ENCODE measurements at regions not wholly inside any gene's neighbourhood (a gene's known extent, or its start where the extent isn't known, plus 50 kb on each side); places are given as distances from the start of the nearest gene placed in this dataset.

DNA sequence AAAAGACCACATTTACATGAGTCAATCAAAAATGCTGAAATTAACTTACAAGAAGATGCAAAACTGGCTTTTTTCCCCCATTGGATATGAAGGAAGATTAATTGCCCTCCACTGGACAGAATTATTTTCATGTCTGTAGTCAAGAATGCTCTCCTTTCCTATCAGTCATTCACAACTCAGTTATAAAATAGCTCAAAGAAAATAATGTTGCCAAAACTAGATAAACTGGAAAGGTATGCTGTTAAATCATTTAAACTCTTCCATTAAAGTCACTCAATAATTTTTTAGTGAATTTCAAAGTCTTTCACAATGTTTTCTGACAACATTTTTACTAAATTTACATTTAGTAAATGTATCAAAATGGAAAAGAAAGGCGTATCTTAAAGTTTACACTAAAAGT lies 384.5 kb downstream of the HGF start (continued):
- TF ChIP-seq, protein P1, sequence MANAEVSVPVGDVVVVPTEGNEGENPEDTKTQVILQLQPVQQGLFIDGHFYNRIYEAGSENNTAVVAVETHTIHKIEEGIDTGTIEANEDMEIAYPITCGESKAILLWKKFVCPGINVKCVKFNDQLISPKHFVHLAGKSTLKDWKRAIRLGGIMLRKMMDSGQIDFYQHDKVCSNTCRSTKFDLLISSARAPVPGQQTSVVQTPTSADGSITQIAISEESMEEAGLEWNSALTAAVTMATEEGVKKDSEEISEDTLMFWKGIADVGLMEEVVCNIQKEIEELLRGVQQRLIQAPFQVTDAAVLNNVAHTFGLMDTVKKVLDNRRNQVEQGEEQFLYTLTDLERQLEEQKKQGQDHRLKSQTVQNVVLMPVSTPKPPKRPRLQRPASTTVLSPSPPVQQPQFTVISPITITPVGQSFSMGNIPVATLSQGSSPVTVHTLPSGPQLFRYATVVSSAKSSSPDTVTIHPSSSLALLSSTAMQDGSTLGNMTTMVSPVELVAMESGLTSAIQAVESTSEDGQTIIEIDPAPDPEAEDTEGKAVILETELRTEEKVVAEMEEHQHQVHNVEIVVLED (CRISPR knock-in tag; IDR thresholded peaks at IDR 0.05; ENCODE audit: borderline replicate concordance): no peak
- no peak for TF ChIP-seq MLLT10 (CRISPR knock-in tag; IDR thresholded peaks at IDR 0.05)
- TF ChIP-seq, protein P2, sequence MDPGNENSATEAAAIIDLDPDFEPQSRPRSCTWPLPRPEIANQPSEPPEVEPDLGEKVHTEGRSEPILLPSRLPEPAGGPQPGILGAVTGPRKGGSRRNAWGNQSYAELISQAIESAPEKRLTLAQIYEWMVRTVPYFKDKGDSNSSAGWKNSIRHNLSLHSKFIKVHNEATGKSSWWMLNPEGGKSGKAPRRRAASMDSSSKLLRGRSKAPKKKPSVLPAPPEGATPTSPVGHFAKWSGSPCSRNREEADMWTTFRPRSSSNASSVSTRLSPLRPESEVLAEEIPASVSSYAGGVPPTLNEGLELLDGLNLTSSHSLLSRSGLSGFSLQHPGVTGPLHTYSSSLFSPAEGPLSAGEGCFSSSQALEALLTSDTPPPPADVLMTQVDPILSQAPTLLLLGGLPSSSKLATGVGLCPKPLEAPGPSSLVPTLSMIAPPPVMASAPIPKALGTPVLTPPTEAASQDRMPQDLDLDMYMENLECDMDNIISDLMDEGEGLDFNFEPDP (CRISPR knock-in tag; conservative IDR thresholded peaks at IDR 0.05): no peak
- TF ChIP-seq ZNF230 (CRISPR knock-in tag; IDR thresholded peaks at IDR 0.05): no peak

DNA sequence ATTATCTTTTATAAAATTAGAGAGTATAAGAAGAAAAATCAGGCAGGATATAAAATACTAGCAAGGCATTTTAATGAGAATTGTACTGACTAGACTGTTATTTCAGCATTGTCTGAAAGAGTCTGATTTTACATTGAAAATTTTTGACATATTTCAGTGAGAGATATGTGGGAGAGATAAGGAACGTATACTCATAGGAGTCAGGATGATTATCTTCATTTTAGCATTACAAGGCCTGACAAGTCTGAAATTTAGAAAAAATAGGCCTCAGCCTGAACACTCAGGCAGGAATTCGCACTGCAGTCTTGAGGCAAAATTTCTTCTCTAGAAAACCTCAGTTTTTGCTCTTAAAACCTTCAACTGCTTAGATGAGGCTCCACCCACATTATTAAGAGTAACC lies 386.0 kb downstream of the HGF start:
- POLR2A ChIA-PET: no interaction called here
- H3K27ac ChIP-seq (ENCODE audit: extremely low read length, insufficient read depth, low read length): no peak overlapping the region
- TF ChIP-seq ZNF224 (CRISPR knock-in tag; IDR thresholded peaks at IDR 0.05) (no peak), ZNF256 (CRISPR knock-in tag; conservative IDR thresholded peaks at IDR 0.05) (no peak), LCORL (IDR thresholded peaks at IDR 0.05) (no peak), LCORL (CRISPR knock-in tag; IDR thresholded peaks at IDR 0.05) (no peak), PHB2 (IDR thresholded peaks at IDR 0.05; ENCODE audit: partially characterized antibody) (no peak), POLR2A (IDR thresholded peaks at IDR 0.05; ENCODE audit: insufficient read depth in 1 of 2, low read depth in 2 of 2, low read length in 2 of 2) (no peak), ZNF790 (CRISPR knock-in tag; IDR thresholded peaks at IDR 0.05; ENCODE audit: borderline replicate concordance) (no peak), ZNF780A (CRISPR knock-in tag; IDR thresholded peaks at IDR 0.05) (no peak), ONECUT2 (CRISPR knock-in tag; IDR thresholded peaks at IDR 0.05) (no peak), ZNF180 (CRISPR knock-in tag; IDR thresholded peaks at IDR 0.05; ENCODE audit: borderline replicate concordance, low read depth) (no peak), RAD21 (CRISPR knock-in tag; IDR thresholded peaks at IDR 0.05) (no peak), KDM5B (CRISPR knock-in tag; IDR thresholded peaks at IDR 0.05; ENCODE audit: borderline replicate concordance) (no peak), SAP130 (CRISPR knock-in tag; IDR thresholded peaks at IDR 0.05; ENCODE audit: low read depth) (no peak), ZIK1 (CRISPR knock-in tag; IDR thresholded peaks at IDR 0.05; ENCODE audit: borderline replicate concordance, low read depth) (no peak)
- TF ChIP-seq, protein P3, sequence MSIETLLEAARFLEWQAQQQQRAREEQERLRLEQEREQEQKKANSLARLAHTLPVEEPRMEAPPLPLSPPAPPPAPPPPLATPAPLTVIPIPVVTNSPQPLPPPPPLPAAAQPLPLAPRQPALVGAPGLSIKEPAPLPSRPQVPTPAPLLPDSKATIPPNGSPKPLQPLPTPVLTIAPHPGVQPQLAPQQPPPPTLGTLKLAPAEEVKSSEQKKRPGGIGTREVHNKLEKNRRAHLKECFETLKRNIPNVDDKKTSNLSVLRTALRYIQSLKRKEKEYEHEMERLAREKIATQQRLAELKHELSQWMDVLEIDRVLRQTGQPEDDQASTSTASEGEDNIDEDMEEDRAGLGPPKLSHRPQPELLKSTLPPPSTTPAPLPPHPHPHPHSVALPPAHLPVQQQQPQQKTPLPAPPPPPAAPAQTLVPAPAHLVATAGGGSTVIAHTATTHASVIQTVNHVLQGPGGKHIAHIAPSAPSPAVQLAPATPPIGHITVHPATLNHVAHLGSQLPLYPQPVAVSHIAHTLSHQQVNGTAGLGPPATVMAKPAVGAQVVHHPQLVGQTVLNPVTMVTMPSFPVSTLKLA (IDR thresholded peaks at IDR 0.05): no peak
- TF ChIP-seq, protein P4, sequence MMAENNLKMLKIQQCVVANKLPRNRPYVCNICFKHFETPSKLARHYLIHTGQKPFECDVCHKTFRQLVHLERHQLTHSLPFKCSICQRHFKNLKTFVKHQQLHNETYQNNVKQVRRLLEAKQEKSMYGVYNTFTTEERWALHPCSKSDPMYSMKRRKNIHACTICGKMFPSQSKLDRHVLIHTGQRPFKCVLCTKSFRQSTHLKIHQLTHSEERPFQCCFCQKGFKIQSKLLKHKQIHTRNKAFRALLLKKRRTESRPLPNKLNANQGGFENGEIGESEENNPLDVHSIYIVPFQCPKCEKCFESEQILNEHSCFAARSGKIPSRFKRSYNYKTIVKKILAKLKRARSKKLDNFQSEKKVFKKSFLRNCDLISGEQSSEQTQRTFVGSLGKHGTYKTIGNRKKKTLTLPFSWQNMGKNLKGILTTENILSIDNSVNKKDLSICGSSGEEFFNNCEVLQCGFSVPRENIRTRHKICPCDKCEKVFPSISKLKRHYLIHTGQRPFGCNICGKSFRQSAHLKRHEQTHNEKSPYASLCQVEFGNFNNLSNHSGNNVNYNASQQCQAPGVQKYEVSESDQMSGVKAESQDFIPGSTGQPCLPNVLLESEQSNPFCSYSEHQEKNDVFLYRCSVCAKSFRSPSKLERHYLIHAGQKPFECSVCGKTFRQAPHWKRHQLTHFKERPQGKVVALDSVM (CRISPR knock-in tag; IDR thresholded peaks at IDR 0.05): no peak

More for the DNA sequence above, 386.0 kb downstream of the HGF start:
- WGBS (ENCODE audit: low lambda C conversion rate): 3% methylated on average over 2 of the region's 2 CpGs
- Histone ChIP-seq H3K9ac (ENCODE audit: insufficient read depth, low read depth, low read length) (no peak overlapping the region), H2AFZ (ENCODE audit: low read length) (no peak overlapping the region), H3K4me3 (replicated peaks in 1 of 3; ENCODE audit: insufficient read depth in 1 of 3, low read depth in 2 of 3, low read length in 3 of 3) (no peak overlapping the region), H3K4me1 (ENCODE audit: insufficient read depth, low read length) (no peaks in the 10 kb centered on the region), H4K20me1 (ENCODE audit: insufficient read depth, low read length) (no peaks in the 10 kb centered on the region), H3K9me3 (ENCODE audit: low read length) (no peaks in the 10 kb centered on the region), H3K79me2 (ENCODE audit: insufficient read depth, low read length) (no peaks in the 10 kb centered on the region), H3K4me2 (ENCODE audit: low read depth, low read length) (no peak overlapping the region), H3K27me3 (ENCODE audit: control insufficient read depth in 1 of 2, insufficient read depth in 2 of 2, low read length in 2 of 2) (no peaks in the 10 kb centered on the region), H3K36me3 (replicated peaks in 1 of 2; ENCODE audit: control insufficient read depth in 1 of 2, insufficient read depth in 2 of 2, low read length in 2 of 2) (no peaks in the 10 kb centered on the region)
- FAIRE-seq (no peak), ATAC-seq (no peak), DNase-seq (ENCODE audit: low spot score) (no peak)
- intact Hi-C loops (cut with micrococcal nuclease; ENCODE audit: unreplicated experiment): no loop called here
- CTCF ChIA-PET (ENCODE audit: low intra/inter-chr PET ratio, low total read pairs): no interaction called here
- BruUV-seq (replicated peaks): no TSS peak
- in situ Hi-C loops (cut with HindIII; ENCODE audit: extremely low pct_ligation_motif_present, low pct_unique_long_range_greater_than_20kb): no loop called here

Measured in HepG2 (cell line).